MM.1S (cell line): ENCODE measurements at regions not wholly inside any gene's neighbourhood (a gene's known extent, or its start where the extent isn't known, plus 50 kb on each side); places are given as distances from the start of the nearest gene placed in this dataset.

ENCODE experiments used
- DNase-seq: peaks from one replicate; pipeline ENCODE4 v3.0.0-alpha.2; 2015
- H2AFZ ChIP-seq: fragments of 300-600 bp; sonication (generic); 2 replicates; pipeline ENCODE4 v1.6.0; 2016; ENCODE audit warnings: antibody characterized with exemption, low read length
- H3F3A ChIP-seq: fragments of 300-600 bp; sonication (generic); 2 replicates; pipeline ENCODE4 v1.6.1; 2016; ENCODE audit warnings: mild to moderate bottlenecking, antibody characterized with exemption, low read length, moderate library complexity, mixed read lengths; ENCODE audit not compliant: insufficient read depth
- H3K27ac ChIP-seq: fragments of 300-600 bp; sonication (generic); 2 replicates; pipeline ENCODE4 v1.5.1; 2016; ENCODE audit warnings: mild to moderate bottlenecking, low read length
- H3K27me3 ChIP-seq: fragments of 300-600 bp; sonication (generic); replicated peaks from 2 replicates; pipeline ENCODE4 v1.6.0; 2016; ENCODE audit warnings: low read length; ENCODE audit not compliant: insufficient read depth
- H3K36me3 ChIP-seq: fragments of 300-600 bp; sonication (generic); replicated peaks from 2 replicates; pipeline ENCODE4 v1.6.1; 2016; ENCODE audit warnings: mild to moderate bottlenecking, low read length, mixed read lengths; ENCODE audit not compliant: insufficient read depth
- H3K4me1 ChIP-seq: fragments of 300-600 bp; sonication (generic); 2 replicates; pipeline ENCODE4 v1.6.1; 2016; ENCODE audit warnings: low read length, mixed read lengths
- H3K4me2 ChIP-seq: fragments of 300-600 bp; sonication (generic); 2 replicates; pipeline ENCODE4 v1.6.0; 2016; ENCODE audit warnings: low read depth, low read length
- H3K4me3 ChIP-seq: fragments of 300-600 bp; sonication (generic); 2 replicates; pipeline ENCODE4 v1.5.1; 2016; ENCODE audit warnings: low read length, mixed read lengths
- H3K79me2 ChIP-seq: fragments of 300-600 bp; sonication (generic); 2 replicates; pipeline ENCODE4 v1.6.1; 2016; ENCODE audit warnings: mixed run types, low read length, mixed read lengths
- H3K9ac ChIP-seq: fragments of 300-600 bp; sonication (generic); 2 replicates; pipeline ENCODE4 v1.6.1; 2016; ENCODE audit warnings: low read length, mixed read lengths
- H3K9me2 ChIP-seq: fragments of 300-600 bp; sonication (generic); replicated peaks from 2 replicates; pipeline ENCODE4 v1.6.1; 2016; ENCODE audit warnings: mild to moderate bottlenecking, low read length, mixed read lengths; ENCODE audit not compliant: insufficient read depth
- H3K9me3 ChIP-seq: fragments of 300-600 bp; sonication (generic); replicated peaks from 2 replicates; pipeline ENCODE4 v1.6.1; 2016; ENCODE audit warnings: mild to moderate bottlenecking, low read length, mixed read lengths; ENCODE audit not compliant: insufficient read depth
- H4K20me1 ChIP-seq: fragments of 300-600 bp; sonication (generic); 2 replicates; pipeline ENCODE4 v1.6.1; 2016; ENCODE audit warnings: mild to moderate bottlenecking, low read length, moderate library complexity, mixed read lengths; ENCODE audit not compliant: insufficient read depth
- CTCF ChIP-seq: fragments of 300-600 bp; sonication (generic); IDR thresholded peaks from 2 replicates; pipeline ENCODE4 v1.5.1; 2016; ENCODE audit warnings: antibody characterized with exemption, low read length, mixed read lengths
- EZH2 ChIP-seq: fragments of 300-600 bp; sonication (generic); optimal IDR thresholded peaks from 2 replicates; pipeline ENCODE3; 2017; ENCODE audit warnings: low read depth, mild to moderate bottlenecking, antibody characterized with exemption, low read length, mixed read lengths
- EZH2phosphoT487 ChIP-seq: fragments of 300-600 bp; sonication (generic); IDR thresholded peaks from 2 replicates; pipeline ENCODE4 v1.6.1; 2018; ENCODE audit warnings: antibody characterized with exemption, low read length

GRCh38 chr21:15306271-15306670, 241.5 kb upstream of the NRIP1 start:
- Histone ChIP-seq H3K36me3 (no peaks in the 10 kb centered on the region), H3F3A (no peaks in the 10 kb centered on the region), H3K27ac (no peak overlapping the region), H3K4me3 (no peak overlapping the region), H3K4me1 (no peaks in the 10 kb centered on the region), H4K20me1 (no peaks in the 10 kb centered on the region), H3K9ac (no peak overlapping the region), H3K9me3 (no peaks in the 10 kb centered on the region), H3K79me2 (no peaks in the 10 kb centered on the region), H3K27me3 (no peaks in the 10 kb centered on the region), H2AFZ (no peak overlapping the region), H3K9me2 (no peaks in the 10 kb centered on the region), H3K4me2 (no peak overlapping the region)
- DNase-seq, result no peak
- TF ChIP-seq EZH2, result no peak
- no peak for TF ChIP-seq CTCF
- TF ChIP-seq EZH2phosphoT487, result no peak

- Histone ChIP-seq H3K27me3 (no peaks in the 10 kb centered on the region), H3K4me2 (no peak overlapping the region), H3K79me2 (no peaks in the 10 kb centered on the region), H2AFZ (no peak overlapping the region), H3K27ac (no peak overlapping the region), H3K4me3 (no peak overlapping the region), H4K20me1 (no peaks in the 10 kb centered on the region), H3K9me2 (no peaks in the 10 kb centered on the region), H3K4me1 (no peaks in the 10 kb centered on the region), H3F3A (no peaks in the 10 kb centered on the region), H3K9me3 (no peaks in the 10 kb centered on the region), H3K36me3 (no peaks in the 10 kb centered on the region), H3K9ac (no peak overlapping the region)
- DNase-seq, result no peak
- no peak for TF ChIP-seq CTCF
- TF ChIP-seq EZH2, result no peak
- TF ChIP-seq EZH2phosphoT487, result no peak
These were observed 243.5 kb upstream of the NRIP1 start for GRCh38 chr21:15308333-15308732.

GRCh38 chr21:15309022-15309590, 244.3 kb upstream of the NRIP1 start:
- H3K9ac ChIP-seq, result no peak overlapping the region
- H4K20me1 ChIP-seq, result no peaks in the 10 kb centered on the region
- TF ChIP-seq EZH2phosphoT487, result no peak
- TF ChIP-seq EZH2, result no peak
- no peak for TF ChIP-seq CTCF
- no peak overlapping the region for H2AFZ ChIP-seq
- H3K79me2 ChIP-seq, result no peaks in the 10 kb centered on the region
- H3F3A ChIP-seq, result no peaks in the 10 kb centered on the region
- H3K27me3 ChIP-seq, result no peaks in the 10 kb centered on the region
- H3K4me3 ChIP-seq, result no peak overlapping the region
- no peak overlapping the region for H3K4me2 ChIP-seq
- H3K27ac ChIP-seq, result no peak overlapping the region
- no peaks in the 10 kb centered on the region for H3K36me3 ChIP-seq
- no peaks in the 10 kb centered on the region for H3K9me3 ChIP-seq
- no peaks in the 10 kb centered on the region for H3K4me1 ChIP-seq
- H3K9me2 ChIP-seq, result no peaks in the 10 kb centered on the region
- DNase-seq, result no peak
